TTC549 (cell line): ENCODE measurements at regions not wholly inside any gene's neighbourhood (a gene's known extent, or its start where the extent isn't known, plus 50 kb on each side); places are given as distances from the start of the nearest gene placed in this dataset.
"Not testable (repeated sequence)": the region's sequence is repeated elsewhere in the genome, so short reads cannot be mapped to it uniquely, and the experiment has no call there.

Experiments
- FAIRE-seq: peaks from 2 replicates; lab custom pipeline; 2012; peaks lifted over from hg19 to GRCh38; lab: Jason Lieb, UNC

GRCh38 chr21:10325546-10325945, 195.8 kb upstream of the TPTE start:
- FAIRE-seq, result not testable (repeated sequence)

- not testable (repeated sequence) for FAIRE-seq
These were observed 195.2 kb upstream of the TPTE start for GRCh38 chr21:10326146-10326545.

GRCh38 chr21:10328646-10329045, 192.7 kb upstream of the TPTE start:
- FAIRE-seq, result not testable (repeated sequence)

DNA sequence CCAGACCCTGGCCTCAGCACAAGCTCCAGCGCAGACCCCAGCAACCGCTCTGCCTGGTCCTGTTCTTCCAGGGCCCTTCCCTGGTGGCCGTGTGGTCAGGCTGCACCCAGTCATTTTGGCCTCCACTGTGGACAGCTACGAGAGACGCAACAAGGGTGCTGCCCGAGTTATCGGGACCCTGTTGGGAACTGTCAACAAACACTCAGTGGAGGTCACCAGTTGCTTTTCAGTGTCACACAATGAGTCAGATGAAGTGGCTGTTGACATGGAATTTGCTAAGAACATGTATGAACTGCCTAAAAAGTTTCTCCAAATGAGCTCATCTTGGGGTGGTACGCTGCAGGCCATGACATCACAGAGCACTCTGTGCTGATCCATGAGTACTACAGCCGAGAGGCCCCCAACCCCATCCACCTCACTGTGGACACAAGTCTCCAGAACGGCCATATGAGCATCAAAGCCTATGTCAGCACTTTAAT, 190.7 kb upstream of the TPTE start:
- not testable (repeated sequence) for FAIRE-seq

GRCh38 chr21:10331134-10331533, 190.2 kb upstream of the TPTE start:
- FAIRE-seq, result not testable (repeated sequence)

DNA sequence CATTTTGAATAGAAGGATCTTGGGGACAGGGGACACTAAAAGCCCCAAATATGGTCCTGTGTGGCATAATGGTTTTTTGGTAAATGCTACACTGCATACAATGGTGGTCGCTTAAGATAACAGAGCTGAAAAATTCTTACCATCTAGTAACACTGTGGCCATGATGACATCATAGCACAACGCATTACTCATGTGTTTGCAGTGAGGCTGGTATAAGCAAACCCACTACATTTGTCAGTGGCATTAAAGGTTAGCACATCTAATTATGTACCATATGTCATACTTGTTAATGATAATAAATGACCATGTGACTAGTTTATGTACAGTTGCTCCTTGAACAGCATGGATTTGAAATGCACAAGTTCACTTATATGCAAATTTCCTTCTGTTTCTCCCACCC, 188.4 kb upstream of the TPTE start:
- not testable (repeated sequence) for FAIRE-seq

- not testable (repeated sequence) for FAIRE-seq
These were observed 187.0 kb upstream of the TPTE start for GRCh38 chr21:10334391-10334790.

GRCh38 chr21:10342261-10342956, 179.0 kb upstream of the TPTE start:
- not testable (repeated sequence) for FAIRE-seq

- not testable (repeated sequence) for FAIRE-seq
These were observed 178.0 kb upstream of the TPTE start for GRCh38 chr21:10343146-10343935.

- FAIRE-seq, result not testable (repeated sequence)
These were observed 177.1 kb upstream of the TPTE start for GRCh38 chr21:10344266-10344665.

GRCh38 chr21:10345178-10345612, 176.2 kb upstream of the TPTE start:
- FAIRE-seq, result not testable (repeated sequence)

GRCh38 chr21:10346249-10346648, 175.1 kb upstream of the TPTE start:
- FAIRE-seq, result not testable (repeated sequence)

- FAIRE-seq, result not testable (repeated sequence)
These were observed 174.3 kb upstream of the TPTE start for GRCh38 chr21:10346933-10347615.

DNA sequence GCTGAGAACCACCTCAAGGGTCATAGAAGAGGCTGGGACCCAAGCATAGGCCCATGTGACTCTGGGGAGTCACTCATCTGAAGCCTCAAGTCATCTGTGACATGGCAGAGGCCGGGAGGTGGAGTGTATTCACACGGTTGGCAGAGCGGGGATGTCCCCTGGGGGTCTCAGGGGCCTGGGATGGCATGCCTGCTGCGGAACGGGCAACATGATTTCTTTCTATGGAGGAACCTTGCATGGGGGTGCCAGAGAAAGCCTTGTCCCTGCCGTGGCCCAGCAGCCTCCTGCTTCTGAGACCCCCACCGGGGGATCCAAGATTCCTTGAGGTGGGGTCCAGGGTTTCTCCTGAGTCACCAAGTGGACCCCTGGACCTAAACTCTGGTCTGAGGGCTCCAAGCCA, 173.7 kb upstream of the TPTE start:
- FAIRE-seq, result not testable (repeated sequence)

GRCh38 chr21:10348150-10348549, 173.2 kb upstream of the TPTE start:
- FAIRE-seq, result not testable (repeated sequence)

GRCh38 chr21:10354851-10355578, 166.4 kb upstream of the TPTE start:
- not testable (repeated sequence) for FAIRE-seq

- FAIRE-seq, result not testable (repeated sequence)
These were observed 162.3 kb upstream of the TPTE start for GRCh38 chr21:10359120-10359519.

DNA sequence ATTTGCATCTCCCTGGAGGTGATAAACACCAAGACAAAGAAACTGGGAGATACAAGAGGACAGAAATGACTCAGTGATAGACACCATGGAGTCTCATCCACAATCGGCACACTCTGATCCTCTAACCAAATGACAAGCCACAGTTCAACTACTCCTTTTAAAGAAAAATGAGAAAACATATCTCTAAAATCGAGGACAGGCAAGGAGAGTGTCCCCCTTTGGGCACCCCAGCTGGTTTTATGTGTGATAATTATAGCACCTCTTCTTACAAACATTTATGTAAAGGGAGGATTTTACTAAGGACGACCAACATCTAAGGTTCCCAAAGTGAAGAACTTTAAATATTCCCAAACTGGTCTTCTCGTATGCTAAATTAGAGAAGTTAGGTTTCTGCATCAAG, 161.5 kb upstream of the TPTE start:
- not testable (repeated sequence) for FAIRE-seq

DNA sequence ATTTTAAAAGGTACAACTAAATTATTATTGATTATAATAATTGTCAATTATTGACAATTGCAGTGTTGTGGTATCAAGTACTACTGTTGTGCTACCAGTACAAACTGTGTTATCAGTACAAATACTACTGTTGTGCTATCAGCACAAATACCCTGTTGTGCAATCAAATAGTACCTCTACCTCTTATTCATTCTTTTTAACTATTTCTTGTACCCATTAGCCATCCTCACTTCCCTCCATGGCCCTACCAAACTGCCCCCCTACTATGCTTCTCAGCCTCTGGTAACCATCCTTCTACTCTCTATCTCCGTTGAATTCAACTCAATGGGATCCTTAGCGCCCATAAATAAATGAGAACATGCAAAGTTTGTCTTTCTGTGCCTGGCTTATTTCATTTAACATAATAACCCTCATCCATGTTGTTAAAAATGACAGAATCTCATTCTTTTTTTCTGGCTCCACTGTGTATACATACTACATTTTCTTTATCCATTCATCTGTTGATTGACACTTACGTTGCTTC, 160.1 kb upstream of the TPTE start:
- FAIRE-seq, result not testable (repeated sequence)

- not testable (repeated sequence) for FAIRE-seq
These were observed 158.6 kb upstream of the TPTE start for GRCh38 chr21:10362816-10363215.

DNA sequence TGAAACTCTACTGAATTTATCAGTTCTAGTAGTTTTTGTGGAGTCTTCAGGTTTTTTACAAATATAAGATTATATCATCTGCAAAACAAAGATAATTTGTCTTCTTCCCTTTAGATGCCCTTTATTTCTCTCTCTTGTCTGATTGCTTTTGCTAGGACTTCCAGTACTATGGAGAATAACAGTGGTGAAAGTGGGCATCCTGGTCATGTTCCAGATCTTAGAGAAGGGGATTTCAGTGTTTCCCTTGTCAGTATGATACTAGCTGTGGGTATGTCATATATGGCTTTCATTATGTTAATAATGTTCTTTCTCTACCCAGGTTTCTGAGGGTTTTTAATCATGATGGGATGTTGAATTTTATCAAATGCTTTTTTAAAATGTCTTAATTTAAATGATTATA, 158.1 kb upstream of the TPTE start:
- not testable (repeated sequence) for FAIRE-seq

GRCh38 chr21:10366210-10366609, 155.2 kb upstream of the TPTE start:
- FAIRE-seq, result not testable (repeated sequence)
